ENCODE measurements at regions not wholly inside any gene's neighbourhood (a gene's known extent, or its start where the extent isn't known, plus 50 kb on each side); places are given as distances from the start of the nearest gene placed in this dataset.

GRCh38 chr10:31694929-31695837, 233.4 kb downstream of the ARHGAP12 start:
- no peak for TF ChIP-seq POLR2AphosphoS5 (IDR thresholded peaks at IDR 0.05; ENCODE audit: low read depth, low read length)
- TF ChIP-seq REST (IDR thresholded peaks at IDR 0.05; ENCODE audit: insufficient read depth in 1 of 2, low read depth in 2 of 2, low read length in 2 of 2) = no peak
- TF ChIP-seq TAF1 (IDR thresholded peaks at IDR 0.05; ENCODE audit: borderline replicate concordance, insufficient read depth, low read length) = no peak
- TF ChIP-seq SIN3A (IDR thresholded peaks at IDR 0.05; ENCODE audit: borderline replicate concordance, insufficient read depth, low read length) = no peak

All from PFSK-1 (cell line).